ENCODE measurements at regions not wholly inside any gene's neighbourhood (a gene's known extent, or its start where the extent isn't known, plus 50 kb on each side); places are given as distances from the start of the nearest gene placed in this dataset.
"Not testable (repeated sequence)": the region's sequence is repeated elsewhere in the genome, so short reads cannot be mapped to it uniquely, and the experiment has no call there.

DNA sequence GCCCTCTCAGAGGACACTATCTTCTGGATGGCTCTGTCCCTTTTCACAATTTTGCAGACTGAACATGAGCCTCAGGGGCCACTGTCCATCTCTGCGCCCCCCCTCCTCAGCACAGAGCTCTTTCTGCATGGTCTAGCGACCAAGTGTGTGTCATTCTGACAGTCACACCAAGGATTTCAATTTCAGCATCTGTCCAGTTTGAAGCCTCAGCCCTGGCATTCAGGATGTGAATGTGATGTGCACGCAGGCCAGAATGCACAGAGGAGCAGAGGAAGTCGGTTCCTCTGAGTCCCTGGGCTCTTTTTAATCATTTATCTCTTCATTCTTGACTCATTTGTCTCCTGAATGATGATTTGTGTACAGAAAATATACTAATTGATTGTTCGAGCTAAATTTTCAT is 102.0 kb upstream of the PWP1 start:
- no peak for DNase-seq (ENCODE audit: low read depth in 2 of 2)

DNA sequence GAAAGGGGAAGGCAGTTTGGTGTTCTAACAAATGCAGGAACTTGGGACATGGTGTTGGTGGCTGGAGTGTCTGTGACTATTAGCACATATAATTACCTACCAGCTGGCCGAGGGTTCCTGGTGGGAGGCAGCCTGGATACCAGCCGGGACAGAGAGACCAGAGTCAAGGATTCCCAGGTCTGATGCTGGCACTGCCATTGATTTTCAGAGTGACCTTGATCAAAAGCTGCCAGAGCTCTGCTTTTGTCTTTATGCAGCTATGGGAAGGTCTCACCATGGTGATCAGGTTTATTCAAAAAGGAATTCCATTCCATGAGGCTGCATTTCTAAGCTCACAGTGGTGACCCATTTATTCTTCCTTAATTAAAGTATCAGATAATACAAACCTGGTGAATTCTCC is 101.0 kb upstream of the PWP1 start:
- DNase-seq (ENCODE audit: low read depth in 2 of 2): no peak

DNA sequence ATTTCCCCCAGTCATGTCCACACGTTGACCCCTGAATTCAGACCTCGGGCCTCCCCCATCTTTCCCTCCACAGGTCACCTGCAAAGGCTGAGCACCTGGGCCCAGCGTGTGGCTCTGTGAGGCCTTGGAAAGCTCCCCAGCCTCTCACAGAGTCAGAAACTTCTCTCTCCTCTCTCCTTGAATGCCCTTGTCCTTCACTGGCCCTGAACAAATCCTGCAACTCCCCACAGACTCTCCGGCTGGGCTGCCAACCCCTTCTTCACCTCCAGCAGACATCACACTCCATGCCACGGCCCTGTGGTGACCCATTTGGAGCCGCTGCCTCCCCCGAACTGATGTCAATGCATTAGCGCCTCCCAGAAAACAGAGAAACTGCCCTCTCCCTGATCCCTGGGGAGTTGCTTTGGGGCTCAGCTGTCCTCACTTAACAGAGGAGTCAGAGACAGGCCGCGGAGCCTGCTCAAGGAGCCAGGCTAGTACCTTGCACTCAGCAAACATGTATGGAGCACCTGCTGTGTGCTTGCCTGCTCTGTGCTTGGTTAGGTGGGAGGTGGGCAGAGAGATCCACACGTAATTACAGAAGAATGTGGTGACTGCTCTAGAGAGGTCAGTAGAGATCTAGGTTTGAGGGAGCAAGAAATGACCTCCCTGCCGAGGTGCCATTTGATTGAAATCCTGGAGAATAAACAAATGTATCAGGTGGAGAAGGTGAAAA is 99.2 kb upstream of the PWP1 start:
- DNase-seq (ENCODE audit: low read depth in 2 of 2): no peak

DNA sequence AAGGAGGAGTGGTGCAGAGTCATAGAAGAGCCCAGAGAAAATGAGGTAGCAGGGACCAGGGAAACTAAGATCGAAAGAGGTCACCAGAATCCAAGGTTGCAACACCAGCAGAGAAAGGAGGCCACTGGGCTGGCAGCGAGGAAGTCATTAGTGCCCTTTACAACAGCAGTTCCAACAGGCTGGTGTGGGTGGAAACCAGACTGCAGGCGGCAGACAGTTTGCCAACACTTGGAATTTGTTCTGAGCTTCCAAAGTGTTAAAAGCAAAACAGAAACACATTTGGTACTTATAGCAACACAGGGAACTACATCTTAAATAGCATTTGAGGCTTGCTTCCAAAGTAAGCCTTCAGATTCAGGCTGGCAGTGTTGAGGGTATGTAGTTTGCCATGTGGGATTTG is 95.2 kb upstream of the PWP1 start:
- no peak for DNase-seq (ENCODE audit: low read depth in 2 of 2)

DNA sequence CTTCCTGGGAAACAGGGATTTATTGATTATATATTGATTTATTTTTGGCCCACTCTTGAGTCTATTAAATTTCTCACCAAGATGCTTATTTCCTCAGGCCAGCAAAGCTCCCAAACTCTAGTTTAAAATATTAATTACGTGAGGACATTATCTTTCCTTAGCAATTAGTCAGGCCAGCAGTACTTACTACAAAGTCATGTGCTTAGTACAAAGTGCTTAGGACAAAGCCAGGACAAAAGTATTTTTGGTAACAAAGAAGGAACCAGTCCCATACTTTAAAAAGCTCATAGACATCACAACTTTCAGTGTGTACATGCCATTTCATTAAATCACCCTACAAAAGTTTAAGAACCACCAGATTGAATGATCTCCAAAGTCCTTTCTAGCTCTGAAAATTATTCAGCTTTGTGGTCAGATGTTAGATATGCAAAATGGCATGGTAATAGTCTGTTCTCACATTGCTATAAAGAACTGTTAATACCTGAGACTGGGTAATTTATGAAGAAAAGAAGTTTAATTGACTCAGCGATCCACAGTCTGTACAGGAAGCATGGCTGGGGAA is 94.7 kb upstream of the PWP1 start:
- DNase-seq (ENCODE audit: low read depth in 2 of 2): no peak

DNA sequence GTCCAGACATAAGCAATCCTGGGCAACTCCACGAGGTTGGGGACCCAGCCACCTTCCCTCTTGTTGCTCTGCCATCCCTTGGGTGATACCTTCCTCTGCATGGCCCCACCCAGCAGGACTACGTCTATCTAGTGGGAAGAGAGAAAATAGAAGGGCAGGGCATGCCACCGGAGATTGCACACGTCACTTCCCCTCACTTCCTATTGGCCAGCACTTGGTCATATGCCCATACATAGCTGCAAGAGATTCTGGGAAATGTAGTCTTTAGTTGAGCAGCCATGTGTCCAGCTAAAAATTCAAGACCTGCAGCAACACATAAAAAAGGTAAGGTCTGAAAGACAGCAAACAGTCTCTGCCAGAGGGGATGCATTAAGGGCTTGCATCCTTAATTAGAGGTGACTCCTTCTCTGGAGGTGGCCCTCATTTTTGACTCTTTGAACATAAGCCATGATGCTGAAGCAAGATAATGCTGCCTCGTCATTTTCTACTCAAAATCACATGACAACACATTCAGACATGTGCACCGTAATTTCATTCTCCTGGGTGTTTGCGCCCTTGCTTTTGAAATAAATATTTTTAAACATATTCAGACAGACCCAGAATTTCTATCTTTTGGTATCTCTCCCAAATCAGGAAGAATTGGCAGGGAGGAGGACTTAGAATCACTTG is 91.8 kb upstream of the PWP1 start:
- no peak for DNase-seq (ENCODE audit: low read depth in 2 of 2)

DNA sequence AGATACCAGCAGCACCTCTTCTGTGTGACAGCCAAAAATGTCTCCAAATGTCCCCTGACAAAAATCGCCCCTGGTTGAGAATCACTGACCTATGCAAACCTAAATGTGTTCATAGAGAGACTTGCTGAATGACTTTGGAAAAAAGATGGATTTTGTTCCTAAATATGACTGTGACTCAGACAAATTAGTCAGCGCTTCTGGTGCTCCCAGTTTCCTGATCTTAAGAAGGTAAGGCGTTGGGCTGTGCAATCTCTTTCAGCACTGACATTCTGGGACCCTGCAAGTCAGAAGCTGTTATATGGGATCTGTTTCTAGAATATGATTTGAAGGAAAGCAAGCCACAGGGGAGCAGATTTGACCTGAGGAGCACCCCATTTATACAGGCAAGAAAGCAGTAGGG is 90.6 kb upstream of the PWP1 start:
- DNase-seq (ENCODE audit: low read depth in 2 of 2): no peak

DNA sequence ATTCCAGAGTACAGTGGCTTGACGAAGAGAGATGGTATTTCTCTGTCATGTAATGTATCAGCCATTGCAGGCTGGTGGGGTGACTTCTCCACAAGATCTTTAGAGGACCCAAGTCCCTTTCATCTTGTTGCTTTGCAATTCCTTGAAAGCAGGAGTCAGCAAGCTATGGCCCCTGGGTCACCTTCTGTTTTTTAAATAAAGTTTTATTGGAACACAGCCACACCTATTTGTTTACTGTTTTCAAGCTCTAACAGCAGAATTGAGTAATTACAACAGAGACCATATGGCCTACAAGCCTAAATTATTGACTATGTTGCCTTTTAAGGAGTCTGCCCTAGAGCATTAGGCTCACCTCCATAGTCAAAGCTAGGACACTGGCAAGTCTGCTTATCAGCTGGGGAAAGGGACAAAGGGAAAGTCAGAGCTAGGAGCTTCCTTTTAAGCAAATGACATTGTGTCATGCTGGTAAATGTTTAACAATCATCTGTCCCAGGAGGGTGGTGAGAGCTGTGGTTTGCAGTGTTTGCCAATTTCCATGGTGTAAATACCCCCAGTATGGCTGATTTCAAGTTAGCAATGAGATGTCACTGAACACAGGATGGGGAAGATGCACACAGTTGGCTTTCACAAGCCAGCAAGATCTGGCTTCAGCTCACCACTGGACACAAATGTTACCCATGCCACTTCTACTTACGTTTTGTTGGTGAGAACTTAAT is 87.7 kb upstream of the PWP1 start:
- DNase-seq (ENCODE audit: low read depth in 2 of 2): no peak

DNA sequence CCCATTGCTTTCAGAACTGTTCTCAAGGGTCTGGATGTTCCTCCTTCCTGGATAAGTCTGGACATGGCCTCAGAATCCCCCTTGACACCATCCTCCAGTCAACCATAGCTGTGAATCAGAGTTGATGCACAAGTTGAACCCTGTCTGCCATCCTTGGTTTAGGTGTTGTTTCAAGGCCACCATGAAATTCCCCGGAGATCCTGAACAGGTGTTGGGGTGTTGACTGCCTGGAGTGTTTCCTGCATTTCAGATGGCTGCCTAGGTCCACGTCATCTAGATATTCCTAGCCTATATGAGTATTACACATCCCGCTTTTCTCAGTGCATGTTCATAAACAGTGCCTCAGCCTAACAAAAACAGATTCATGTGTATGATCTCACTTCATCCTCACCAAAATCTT is 86.7 kb upstream of the PWP1 start:
- no peak for DNase-seq (ENCODE audit: low read depth in 2 of 2)

DNA sequence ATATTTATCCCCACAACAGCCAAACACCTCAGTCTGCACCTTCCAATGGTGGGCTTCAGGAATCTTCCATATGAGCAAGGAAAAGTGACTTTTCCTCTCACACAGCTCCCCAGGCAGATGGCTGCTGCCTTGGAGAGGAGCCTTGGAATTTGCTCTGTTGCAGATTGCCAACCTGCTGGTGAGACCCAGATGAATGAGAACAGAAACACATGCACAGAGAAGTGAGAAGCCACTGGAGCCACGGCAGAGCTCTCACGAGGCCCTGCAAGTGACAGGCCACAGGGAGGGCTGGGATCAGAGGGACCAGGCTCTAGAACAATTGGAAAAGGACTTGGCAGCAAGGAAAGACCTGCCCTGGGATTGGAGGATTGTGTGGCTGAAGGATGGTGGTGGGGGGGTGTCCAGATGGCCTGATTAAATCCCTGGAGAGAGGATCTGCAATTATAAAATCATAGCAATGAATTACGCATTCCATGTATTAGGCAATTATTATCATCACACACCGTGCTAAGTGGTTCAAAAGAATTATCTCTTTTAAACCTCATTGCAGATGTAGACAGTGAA is 84.9 kb upstream of the PWP1 start:
- DNase-seq (ENCODE audit: low read depth in 2 of 2): no peak

DNA sequence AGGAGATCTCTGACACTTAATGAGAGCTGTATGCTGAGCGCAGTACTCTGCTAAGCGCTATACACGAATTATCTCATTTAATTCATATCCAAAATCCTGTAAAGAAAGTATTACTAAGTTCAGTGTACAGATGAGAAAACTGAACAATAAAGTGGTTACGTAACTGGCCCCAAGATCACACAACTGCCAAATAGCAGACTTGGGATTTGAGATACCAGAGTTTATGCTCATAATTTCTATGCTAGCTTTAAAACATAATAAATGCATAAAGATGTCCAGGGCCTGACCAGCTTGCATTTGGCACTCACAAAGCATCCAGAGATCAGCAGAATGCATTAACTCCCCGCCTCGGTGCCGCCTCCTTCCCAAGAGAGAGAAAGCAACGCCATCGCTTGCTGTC is 83.2 kb upstream of the PWP1 start:
- no peak for DNase-seq (ENCODE audit: low read depth in 2 of 2)

DNA sequence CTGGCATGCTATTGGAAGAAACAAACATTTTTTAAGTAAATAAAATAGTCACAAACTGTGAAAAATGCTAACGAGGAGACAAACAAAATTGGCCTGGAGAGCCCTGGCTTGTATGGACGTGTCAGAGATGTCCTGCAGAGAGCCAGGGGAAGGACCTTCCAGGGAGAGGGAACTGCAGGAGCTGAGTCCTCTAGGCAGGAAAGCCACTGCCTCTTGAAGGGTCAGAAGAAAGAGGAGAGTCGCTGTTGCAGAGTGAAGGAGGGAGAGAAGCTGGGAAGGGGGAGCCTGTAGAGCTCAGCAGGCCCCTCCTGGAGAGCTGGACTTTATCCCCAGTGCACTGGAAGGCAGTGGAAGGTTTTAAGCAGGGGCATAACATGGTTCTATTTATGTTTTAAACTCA is 80.3 kb upstream of the PWP1 start:
- DNase-seq (ENCODE audit: low read depth in 2 of 2): no peak

DNA sequence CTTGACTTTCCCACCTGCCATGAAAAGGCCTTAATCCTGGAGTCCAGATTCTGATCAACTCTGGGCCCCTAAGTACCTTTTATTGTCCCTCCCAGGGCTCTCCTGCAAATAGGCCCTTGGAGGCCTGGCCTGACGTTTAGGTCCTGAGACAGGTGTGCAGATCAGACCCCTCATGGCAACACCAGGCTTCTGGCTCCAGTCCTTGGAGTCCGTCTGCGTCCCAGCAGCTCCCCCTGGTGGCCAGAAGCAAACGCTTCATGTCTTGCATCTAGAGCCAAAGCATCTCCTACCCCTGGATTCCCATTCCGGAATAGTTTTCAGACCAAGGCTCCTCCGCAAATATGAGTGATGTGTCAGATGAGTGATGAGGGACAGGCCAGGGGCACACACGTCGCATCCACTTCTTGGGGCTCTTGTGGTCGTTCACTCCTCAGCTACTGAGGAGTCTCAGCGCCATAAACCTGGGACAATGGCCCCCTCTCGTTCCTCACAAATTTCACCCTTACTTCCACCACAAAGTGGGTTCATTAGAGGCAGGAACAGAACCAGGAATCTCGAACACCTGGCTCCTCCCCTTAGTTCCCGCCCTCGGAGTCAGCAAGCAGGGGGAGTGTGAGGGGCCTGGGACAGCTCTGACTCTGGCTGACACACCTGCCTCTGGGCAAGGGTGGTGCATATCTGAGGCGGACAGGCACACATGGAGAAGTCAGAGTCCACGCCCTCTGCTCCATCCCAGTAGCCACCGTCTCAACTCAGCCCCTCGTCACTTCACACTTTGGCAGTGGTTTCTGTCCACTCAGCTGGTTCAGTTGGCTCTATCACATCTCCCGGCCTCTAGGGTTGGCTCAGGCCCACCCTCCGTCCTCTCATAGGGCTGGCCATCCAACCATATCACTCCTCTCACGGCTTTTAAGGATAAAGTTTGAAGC is 77.9 kb upstream of the PWP1 start:
- peak; percentile 66 to 71 for DNase-seq (ENCODE audit: low read depth in 2 of 2)

DNA sequence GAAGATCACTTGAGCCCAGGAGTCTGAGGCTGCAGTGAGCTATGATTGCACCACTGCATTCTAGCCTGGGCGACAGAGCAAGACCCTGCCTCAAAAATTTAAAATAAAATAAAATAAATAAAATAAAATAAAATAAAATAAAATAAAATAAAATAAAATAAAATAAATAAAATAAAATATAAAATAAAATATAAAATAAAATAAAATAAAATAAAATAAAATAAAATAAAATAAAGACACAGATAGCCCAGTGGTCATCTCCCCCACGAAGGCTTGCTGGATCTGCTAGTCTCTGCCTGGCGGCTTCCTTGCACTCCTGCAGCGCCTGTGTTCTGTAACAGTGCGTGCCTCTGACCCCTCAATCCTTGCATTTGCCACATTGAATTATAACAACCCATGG is 76.8 kb upstream of the PWP1 start:
- not testable (repeated sequence) for DNase-seq (ENCODE audit: low read depth in 2 of 2)

DNA sequence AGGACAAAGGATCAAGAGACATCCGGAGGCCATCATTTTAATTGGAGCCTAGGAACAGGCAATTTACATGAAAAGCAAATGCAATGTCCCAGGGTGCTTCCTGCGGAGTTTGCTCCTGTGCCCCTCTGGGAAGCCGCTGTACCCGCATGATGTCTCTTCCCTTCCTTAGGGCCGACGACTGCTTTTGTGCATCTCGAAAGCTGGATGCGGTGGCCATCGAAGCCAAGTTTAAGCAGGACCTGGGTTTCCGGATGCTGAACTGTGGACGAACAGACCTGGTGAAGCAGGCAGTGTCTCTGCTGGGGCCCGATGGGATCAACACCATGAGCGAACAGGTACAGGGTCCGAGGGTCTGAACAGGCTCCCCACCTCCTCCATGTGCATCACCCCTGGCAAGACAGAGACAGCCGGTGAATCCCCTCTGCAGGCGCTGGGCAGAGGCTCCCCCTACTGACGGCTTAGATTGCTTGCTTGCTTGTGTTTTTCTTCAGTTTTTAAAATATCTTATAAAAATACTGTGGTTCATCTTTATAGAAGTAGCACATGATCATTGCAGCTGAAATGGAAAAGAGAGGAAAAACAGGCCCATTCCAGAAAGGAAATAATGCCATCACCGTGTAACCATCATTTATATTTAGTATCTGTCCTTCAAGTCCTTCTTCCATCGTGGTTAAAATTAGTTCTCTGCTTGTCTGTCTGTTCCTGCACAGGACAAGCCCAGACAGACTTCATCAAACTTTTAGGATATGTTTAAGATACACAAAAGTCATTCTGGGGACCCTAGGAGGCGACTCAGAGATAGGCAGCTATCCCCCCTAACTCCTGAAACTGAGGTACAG is 75.4 kb upstream of the PWP1 start:
- peak; percentile 9 to 10 for DNase-seq (ENCODE audit: low read depth in 2 of 2)

DNA sequence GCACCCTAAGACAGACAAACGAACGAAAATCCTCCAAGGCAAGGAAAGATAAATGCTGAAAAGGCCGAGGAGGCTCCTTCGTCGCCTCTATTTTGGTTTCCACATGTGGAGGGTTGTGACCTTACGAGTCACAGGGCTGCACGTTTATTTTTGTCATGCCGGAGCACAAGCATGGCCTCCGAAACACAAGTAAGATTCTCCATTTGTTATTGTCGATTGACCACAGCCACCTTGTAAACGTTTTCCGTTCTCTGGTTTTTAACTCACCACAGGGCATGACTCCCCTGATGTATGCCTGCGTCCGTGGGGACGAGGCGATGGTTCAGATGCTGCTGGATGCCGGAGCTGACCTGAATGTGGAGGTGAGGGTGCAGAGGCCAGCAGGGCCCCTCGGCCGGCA is 73.1 kb upstream of the PWP1 start:
- no peak for DNase-seq (ENCODE audit: low read depth in 2 of 2)

DNA sequence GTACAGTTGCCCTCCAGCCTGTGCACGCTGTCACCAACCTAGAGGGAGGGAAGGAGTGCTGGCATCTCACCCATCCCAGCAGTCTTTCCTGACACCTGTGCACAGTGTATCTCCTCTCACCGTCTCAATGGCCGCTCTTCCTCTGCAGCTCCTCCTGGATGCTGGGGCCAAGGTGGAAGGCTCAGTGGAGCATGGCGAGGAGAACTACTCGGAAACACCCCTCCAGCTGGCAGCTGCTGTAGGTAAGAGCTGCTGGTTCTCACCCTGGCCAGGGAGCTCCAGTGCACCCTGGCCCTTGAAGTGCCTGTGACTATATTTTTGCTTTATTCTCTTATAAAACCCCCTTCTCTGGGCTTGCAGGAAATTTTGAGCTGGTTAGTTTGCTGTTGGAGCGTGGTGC is 68.7 kb upstream of the PWP1 start:
- no peak for DNase-seq (ENCODE audit: low read depth in 2 of 2)

DNA sequence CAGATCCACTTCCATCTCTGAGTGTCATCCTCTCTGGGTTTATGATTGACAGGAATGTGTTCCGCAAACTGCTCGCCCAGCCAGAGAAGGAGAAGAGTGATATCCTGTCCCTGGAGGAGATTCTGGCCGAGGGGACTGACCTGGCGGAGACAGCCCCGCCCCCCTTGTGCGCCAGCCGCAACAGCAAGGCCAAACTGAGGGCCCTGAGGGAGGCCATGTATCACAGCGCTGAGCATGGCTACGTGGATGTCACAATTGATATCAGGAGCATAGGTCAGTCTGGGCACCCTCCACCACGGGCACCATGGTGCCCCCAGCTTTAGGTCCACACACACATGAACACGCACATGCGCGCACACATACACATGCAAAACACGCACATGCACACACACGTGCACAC is 67.5 kb upstream of the PWP1 start:
- no peak for DNase-seq (ENCODE audit: low read depth in 2 of 2)

DNA sequence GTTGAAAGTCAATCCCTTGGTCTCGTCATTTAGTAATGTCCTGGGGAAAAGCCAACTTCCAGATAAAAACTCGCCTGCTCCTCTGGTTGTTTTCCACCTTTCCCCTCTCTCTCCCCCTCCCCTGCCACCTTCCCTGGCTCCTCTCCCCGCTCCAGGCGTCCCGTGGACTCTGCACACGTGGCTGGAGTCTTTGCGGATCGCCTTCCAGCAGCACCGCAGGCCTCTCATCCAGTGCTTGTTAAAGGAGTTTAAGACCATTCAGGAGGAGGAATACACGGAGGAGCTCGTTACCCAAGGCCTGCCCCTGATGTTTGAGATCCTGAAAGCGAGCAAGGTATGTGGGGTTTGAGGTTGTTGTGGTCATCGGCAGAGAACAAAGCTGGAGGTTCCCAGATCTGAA is 65.8 kb upstream of the PWP1 start:
- no peak for DNase-seq (ENCODE audit: low read depth in 2 of 2)

DNA sequence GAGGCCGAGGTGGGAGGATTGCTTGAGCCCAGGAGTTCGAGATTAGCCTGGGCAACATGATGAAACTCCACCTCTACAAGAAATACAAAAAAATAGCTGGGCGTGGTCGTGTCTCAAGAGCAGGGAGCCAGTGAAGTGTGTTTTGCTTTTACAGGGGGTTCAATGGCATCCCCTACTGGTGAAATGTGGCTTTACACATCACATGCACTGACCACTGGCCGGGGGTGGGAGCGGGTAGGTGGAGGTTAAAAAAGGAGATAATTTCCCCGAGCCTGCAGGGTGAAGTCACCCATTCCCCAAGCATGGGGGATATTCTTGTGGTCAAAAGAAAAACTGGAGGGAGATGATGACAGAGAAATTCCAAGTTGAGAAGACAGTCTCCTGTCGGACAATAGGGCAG is 63.6 kb upstream of the PWP1 start:
- no peak for DNase-seq (ENCODE audit: low read depth in 2 of 2)

DNA sequence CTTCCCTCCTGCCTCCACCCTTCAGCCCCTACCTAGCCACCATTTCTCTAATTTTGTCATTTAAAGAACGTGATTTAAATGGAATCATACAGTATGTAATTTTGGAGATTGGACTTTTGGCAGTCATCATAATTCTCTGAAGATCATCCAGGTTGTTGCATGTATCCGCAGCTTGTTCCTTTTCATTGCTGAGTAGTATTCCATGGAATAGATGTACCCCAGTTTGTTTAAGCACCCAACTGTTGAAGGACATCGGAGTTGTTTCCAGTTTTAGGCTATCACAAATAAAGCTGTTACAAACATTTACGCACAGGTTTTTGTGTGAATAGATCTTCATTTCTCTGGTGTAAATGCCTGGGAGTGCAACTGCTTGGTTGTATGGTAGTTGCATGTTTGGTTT is 61.1 kb upstream of the PWP1 start:
- DNase-seq (ENCODE audit: low read depth in 2 of 2): no peak
